SK-N-SH treated with all-trans-retinoic acid at 6 μM for 48 hours (cell line): ENCODE measurements at regions not wholly inside any gene's neighbourhood (a gene's known extent, or its start where the extent isn't known, plus 50 kb on each side); places are given as distances from the start of the nearest gene placed in this dataset.

Experiments used
- ARNTL ChIP-seq: fragments of 450-650 bp; formaldehyde crosslinking; IDR thresholded peaks from 2 replicates; pipeline ENCODE4 v1.5.0; 2020; ENCODE audit warnings: low read depth, mild to moderate bottlenecking, moderate library complexity, borderline replicate concordance
- BACH2 ChIP-seq: fragments of 250-450 bp; sonication (Bioruptor Pico); IDR thresholded peaks from 2 replicates; pipeline ENCODE4 v1.9.0; 2021; ENCODE audit warnings: mild to moderate bottlenecking, borderline replicate concordance
- CREB5 ChIP-seq: fragments of 250-450 bp; sonication (Bioruptor Pico); IDR thresholded peaks from 2 replicates; pipeline ENCODE4 v1.5.1; 2020; ENCODE audit warnings: low read depth, mild to moderate bottlenecking, moderate library complexity
- ESRRG ChIP-seq: fragments of 250-450 bp; sonication (Bioruptor Pico); IDR thresholded peaks from 2 replicates; pipeline ENCODE4 v1.6.1; 2021; ENCODE audit warnings: mild to moderate bottlenecking
- ISL1 ChIP-seq: fragments of 250-450 bp; sonication (Bioruptor Pico); IDR thresholded peaks from 2 replicates; pipeline ENCODE4 v2.1.2; 2022; ENCODE audit warnings: mild to moderate bottlenecking, moderate library complexity
- SNAI2 ChIP-seq: fragments of 250-450 bp; sonication (Bioruptor Pico); IDR thresholded peaks from 2 replicates; pipeline ENCODE4 v1.5.0; 2020; ENCODE audit warnings: mild to moderate bottlenecking, moderate library complexity
- TCF4 ChIP-seq: fragments of 250-450 bp; sonication (Bioruptor Pico); IDR thresholded peaks from 2 replicates; pipeline ENCODE4 v1.8.0; 2021; ENCODE audit warnings: mild to moderate bottlenecking, moderate library complexity, borderline replicate concordance
- ZFP30 ChIP-seq: fragments of 450-650 bp; formaldehyde crosslinking; IDR thresholded peaks from 2 replicates; pipeline ENCODE4 v1.5.0; 2022; ENCODE audit warnings: mild to moderate bottlenecking, moderate library complexity
- TF ChIP-seq, protein P1 (sequence below): fragments of 250-450 bp; sonication (Bioruptor Pico); IDR thresholded peaks from 2 replicates; pipeline ENCODE4 v1.5.1; 2021; ENCODE audit warnings: mild to moderate bottlenecking, moderate library complexity
- TF ChIP-seq, protein P2 (sequence below): fragments of 250-450 bp; sonication (Bioruptor Pico); IDR thresholded peaks from 2 replicates; pipeline ENCODE4 v1.8.0; 2020; ENCODE audit warnings: mild to moderate bottlenecking, moderate library complexity, borderline replicate concordance

- TF ChIP-seq ARNTL (CRISPR knock-in tag) (no peak), SNAI2 (CRISPR knock-in tag) (no peak), ISL1 (CRISPR knock-in tag) (no peak), ESRRG (no peak), ZFP30 (no peak), BACH2 (CRISPR knock-in tag) (no peak), TCF4 (CRISPR knock-in tag) (no peak), CREB5 (CRISPR knock-in tag) (no peak)
- TF ChIP-seq, protein P1, sequence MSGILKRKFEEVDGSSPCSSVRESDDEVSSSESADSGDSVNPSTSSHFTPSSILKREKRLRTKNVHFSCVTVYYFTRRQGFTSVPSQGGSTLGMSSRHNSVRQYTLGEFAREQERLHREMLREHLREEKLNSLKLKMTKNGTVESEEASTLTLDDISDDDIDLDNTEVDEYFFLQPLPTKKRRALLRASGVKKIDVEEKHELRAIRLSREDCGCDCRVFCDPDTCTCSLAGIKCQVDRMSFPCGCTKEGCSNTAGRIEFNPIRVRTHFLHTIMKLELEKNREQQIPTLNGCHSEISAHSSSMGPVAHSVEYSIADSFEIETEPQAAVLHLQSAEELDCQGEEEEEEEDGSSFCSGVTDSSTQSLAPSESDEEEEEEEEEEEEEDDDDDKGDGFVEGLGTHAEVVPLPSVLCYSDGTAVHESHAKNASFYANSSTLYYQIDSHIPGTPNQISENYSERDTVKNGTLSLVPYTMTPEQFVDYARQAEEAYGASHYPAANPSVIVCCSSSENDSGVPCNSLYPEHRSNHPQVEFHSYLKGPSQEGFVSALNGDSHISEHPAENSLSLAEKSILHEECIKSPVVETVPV (CRISPR knock-in tag): no peak
- TF ChIP-seq, protein P2, sequence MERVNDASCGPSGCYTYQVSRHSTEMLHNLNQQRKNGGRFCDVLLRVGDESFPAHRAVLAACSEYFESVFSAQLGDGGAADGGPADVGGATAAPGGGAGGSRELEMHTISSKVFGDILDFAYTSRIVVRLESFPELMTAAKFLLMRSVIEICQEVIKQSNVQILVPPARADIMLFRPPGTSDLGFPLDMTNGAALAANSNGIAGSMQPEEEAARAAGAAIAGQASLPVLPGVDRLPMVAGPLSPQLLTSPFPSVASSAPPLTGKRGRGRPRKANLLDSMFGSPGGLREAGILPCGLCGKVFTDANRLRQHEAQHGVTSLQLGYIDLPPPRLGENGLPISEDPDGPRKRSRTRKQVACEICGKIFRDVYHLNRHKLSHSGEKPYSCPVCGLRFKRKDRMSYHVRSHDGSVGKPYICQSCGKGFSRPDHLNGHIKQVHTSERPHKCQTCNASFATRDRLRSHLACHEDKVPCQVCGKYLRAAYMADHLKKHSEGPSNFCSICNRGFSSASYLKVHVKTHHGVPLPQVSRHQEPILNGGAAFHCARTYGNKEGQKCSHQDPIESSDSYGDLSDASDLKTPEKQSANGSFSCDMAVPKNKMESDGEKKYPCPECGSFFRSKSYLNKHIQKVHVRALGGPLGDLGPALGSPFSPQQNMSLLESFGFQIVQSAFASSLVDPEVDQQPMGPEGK: no peak
Observed at GRCh38 chr2:82985572-82986197, 1473.4 kb downstream of the SUCLG1 start.
